ENCODE measurements at regions not wholly inside any gene's neighbourhood (a gene's known extent, or its start where the extent isn't known, plus 50 kb on each side); places are given as distances from the start of the nearest gene placed in this dataset.

- intact Hi-C loops (cut with DNase I), result no loop called here
- WGBS (ENCODE audit: insufficient coverage, low coverage, low lambda C conversion rate, missing lambda C conversion rate), result 56% methylated on average over 5 of the region's 5 CpGs
Measured at GRCh38 chr13:104810242-104810641, 1725.2 kb downstream of the EFNB2 start.

GRCh38 chr13:104809483-104809882 is 1726.0 kb downstream of the EFNB2 start:
- intact Hi-C loops (cut with DNase I), result no loop called here
- 31% methylated on average over 4 of the region's 4 CpGs for WGBS (ENCODE audit: insufficient coverage, low coverage, low lambda C conversion rate, missing lambda C conversion rate)

More at GRCh38 chr13:104810242-104810641, 1725.2 kb downstream of the EFNB2 start:
- TF ChIP-seq POLR2A (IDR thresholded peaks at IDR 0.05) (no peak), CTCF (IDR thresholded peaks at IDR 0.05) (no peak)
- H3K27me3 ChIP-seq, result no peaks in the 10 kb centered on the region
- no peak overlapping the region for H3K27ac ChIP-seq
- H3K9me3 ChIP-seq, result no peaks in the 10 kb centered on the region
- no peak overlapping the region for H3K4me3 ChIP-seq
- H3K4me1 ChIP-seq, result no peaks in the 10 kb centered on the region
- ATAC-seq (no peak), DNase-seq (no peak)
- no peaks in the 10 kb centered on the region for H3K36me3 ChIP-seq

GRCh38 chr13:104805346-104805745 is 1730.1 kb downstream of the EFNB2 start:
- WGBS (ENCODE audit: insufficient coverage, low coverage, low lambda C conversion rate, missing lambda C conversion rate), result 36% methylated on average over 2 of the region's 2 CpGs
- ATAC-seq, result no peak

More at GRCh38 chr13:104809483-104809882, 1726.0 kb downstream of the EFNB2 start:
- Histone ChIP-seq H3K4me3 (no peak overlapping the region), H3K36me3 (no peaks in the 10 kb centered on the region), H3K9me3 (no peaks in the 10 kb centered on the region), H3K4me1 (no peaks in the 10 kb centered on the region), H3K27me3 (no peaks in the 10 kb centered on the region), H3K27ac (no peak overlapping the region)
- ATAC-seq (no peak), DNase-seq (no peak)
- TF ChIP-seq CTCF (IDR thresholded peaks at IDR 0.05) (no peak), POLR2A (IDR thresholded peaks at IDR 0.05) (no peak)

GRCh38 chr13:104799152-104799551 is 1732.9 kb upstream of the SLC10A2 start:
- TF ChIP-seq CTCF (IDR thresholded peaks at IDR 0.05) (no peak), POLR2A (IDR thresholded peaks at IDR 0.05) (no peak)
- Histone ChIP-seq H3K36me3 (no peaks in the 10 kb centered on the region), H3K9me3 (no peaks in the 10 kb centered on the region), H3K27me3 (no peaks in the 10 kb centered on the region), H3K27ac (no peak overlapping the region), H3K4me3 (no peak overlapping the region), H3K4me1 (no peaks in the 10 kb centered on the region)
- no peak for DNase-seq
- WGBS (ENCODE audit: insufficient coverage, low coverage, low lambda C conversion rate, missing lambda C conversion rate), result 21% methylated on average over 2 of the region's 2 CpGs
- intact Hi-C loops (cut with DNase I), result no loop called here
- no peak for ATAC-seq

More at GRCh38 chr13:104805346-104805745, 1730.1 kb downstream of the EFNB2 start:
- Histone ChIP-seq H3K36me3 (no peaks in the 10 kb centered on the region), H3K9me3 (no peaks in the 10 kb centered on the region), H3K27ac (no peak overlapping the region), H3K27me3 (no peaks in the 10 kb centered on the region), H3K4me3 (no peak overlapping the region), H3K4me1 (no peaks in the 10 kb centered on the region)
- intact Hi-C loops (cut with DNase I), result no loop called here
- no peak for DNase-seq
- TF ChIP-seq CTCF (IDR thresholded peaks at IDR 0.05) (no peak), POLR2A (IDR thresholded peaks at IDR 0.05) (no peak)

GRCh38 chr13:104798486-104798885 is 1732.3 kb upstream of the SLC10A2 start:
- intact Hi-C loops (cut with DNase I), result no loop called here
- no peak for ATAC-seq
- no peak for TF ChIP-seq POLR2A (IDR thresholded peaks at IDR 0.05)
- no peak for TF ChIP-seq CTCF (IDR thresholded peaks at IDR 0.05)
- Histone ChIP-seq H3K4me1 (no peaks in the 10 kb centered on the region), H3K4me3 (no peak overlapping the region), H3K27me3 (no peaks in the 10 kb centered on the region), H3K27ac (no peak overlapping the region), H3K9me3 (no peaks in the 10 kb centered on the region), H3K36me3 (no peaks in the 10 kb centered on the region)
- WGBS (ENCODE audit: insufficient coverage, low coverage, low lambda C conversion rate, missing lambda C conversion rate), result 13% methylated on average over 1 of the region's 1 CpG
- no peak for DNase-seq

Measured in right lobe of liver (tissue), 6 donors.